ENCODE measurements at regions not wholly inside any gene's neighbourhood (a gene's known extent, or its start where the extent isn't known, plus 50 kb on each side); places are given as distances from the start of the nearest gene placed in this dataset.

DNA sequence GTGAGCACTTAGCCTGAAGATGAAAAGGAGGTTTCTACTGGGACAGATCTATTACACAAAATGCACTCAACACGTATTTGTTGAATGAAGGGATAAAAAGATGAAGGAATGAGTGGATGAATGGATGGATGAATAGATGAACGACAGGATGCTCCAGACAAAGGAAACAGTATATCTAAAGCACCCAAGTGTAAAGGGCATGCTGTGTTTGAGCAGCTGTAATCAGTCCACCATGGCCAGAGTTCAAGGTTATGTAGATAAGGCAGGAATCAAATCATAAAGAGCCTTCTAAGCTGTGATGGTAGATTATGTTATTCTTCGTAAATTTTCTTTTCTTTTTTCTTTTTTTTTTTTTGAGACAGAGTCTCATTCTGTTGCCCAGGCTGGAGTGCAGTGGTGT is 194.4 kb upstream of the FOXN2 start (continued):
- TF ChIP-seq MIER3 (CRISPR knock-in tag; IDR thresholded peaks at IDR 0.05; ENCODE audit: borderline replicate concordance) = peak; percentile 20; the same call in 1 of the 2 replicates
- TF ChIP-seq HHEX (CRISPR knock-in tag; IDR thresholded peaks at IDR 0.05) = peak; percentile 65; the same call in 1 of the 2 replicates
- peak; percentile 84 for TF ChIP-seq NR2F6 (IDR thresholded peaks at IDR 0.05)
- peak; percentile 80 for TF ChIP-seq NR2F6 (CRISPR knock-in tag; IDR thresholded peaks at IDR 0.05)
- TF ChIP-seq SATB2 (CRISPR knock-in tag; IDR thresholded peaks at IDR 0.05) = no peak
- TF ChIP-seq, protein P1, sequence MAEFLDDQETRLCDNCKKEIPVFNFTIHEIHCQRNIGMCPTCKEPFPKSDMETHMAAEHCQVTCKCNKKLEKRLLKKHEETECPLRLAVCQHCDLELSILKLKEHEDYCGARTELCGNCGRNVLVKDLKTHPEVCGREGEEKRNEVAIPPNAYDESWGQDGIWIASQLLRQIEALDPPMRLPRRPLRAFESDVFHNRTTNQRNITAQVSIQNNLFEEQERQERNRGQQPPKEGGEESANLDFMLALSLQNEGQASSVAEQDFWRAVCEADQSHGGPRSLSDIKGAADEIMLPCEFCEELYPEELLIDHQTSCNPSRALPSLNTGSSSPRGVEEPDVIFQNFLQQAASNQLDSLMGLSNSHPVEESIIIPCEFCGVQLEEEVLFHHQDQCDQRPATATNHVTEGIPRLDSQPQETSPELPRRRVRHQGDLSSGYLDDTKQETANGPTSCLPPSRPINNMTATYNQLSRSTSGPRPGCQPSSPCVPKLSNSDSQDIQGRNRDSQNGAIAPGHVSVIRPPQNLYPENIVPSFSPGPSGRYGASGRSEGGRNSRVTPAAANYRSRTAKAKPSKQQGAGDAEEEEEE (CRISPR knock-in tag; IDR thresholded peaks at IDR 0.05; ENCODE audit: borderline replicate concordance) = no peak
- TF ChIP-seq, protein P2, sequence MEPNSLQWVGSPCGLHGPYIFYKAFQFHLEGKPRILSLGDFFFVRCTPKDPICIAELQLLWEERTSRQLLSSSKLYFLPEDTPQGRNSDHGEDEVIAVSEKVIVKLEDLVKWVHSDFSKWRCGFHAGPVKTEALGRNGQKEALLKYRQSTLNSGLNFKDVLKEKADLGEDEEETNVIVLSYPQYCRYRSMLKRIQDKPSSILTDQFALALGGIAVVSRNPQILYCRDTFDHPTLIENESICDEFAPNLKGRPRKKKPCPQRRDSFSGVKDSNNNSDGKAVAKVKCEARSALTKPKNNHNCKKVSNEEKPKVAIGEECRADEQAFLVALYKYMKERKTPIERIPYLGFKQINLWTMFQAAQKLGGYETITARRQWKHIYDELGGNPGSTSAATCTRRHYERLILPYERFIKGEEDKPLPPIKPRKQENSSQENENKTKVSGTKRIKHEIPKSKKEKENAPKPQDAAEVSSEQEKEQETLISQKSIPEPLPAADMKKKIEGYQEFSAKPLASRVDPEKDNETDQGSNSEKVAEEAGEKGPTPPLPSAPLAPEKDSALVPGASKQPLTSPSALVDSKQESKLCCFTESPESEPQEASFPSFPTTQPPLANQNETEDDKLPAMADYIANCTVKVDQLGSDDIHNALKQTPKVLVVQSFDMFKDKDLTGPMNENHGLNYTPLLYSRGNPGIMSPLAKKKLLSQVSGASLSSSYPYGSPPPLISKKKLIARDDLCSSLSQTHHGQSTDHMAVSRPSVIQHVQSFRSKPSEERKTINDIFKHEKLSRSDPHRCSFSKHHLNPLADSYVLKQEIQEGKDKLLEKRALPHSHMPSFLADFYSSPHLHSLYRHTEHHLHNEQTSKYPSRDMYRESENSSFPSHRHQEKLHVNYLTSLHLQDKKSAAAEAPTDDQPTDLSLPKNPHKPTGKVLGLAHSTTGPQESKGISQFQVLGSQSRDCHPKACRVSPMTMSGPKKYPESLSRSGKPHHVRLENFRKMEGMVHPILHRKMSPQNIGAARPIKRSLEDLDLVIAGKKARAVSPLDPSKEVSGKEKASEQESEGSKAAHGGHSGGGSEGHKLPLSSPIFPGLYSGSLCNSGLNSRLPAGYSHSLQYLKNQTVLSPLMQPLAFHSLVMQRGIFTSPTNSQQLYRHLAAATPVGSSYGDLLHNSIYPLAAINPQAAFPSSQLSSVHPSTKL (CRISPR knock-in tag; IDR thresholded peaks at IDR 0.05) = peak; percentile 93
- TF ChIP-seq EZH2 (conservative IDR thresholded peaks at IDR 0.05; ENCODE audit: low read depth, low read length) = no peak
- TF ChIP-seq, protein P3, sequence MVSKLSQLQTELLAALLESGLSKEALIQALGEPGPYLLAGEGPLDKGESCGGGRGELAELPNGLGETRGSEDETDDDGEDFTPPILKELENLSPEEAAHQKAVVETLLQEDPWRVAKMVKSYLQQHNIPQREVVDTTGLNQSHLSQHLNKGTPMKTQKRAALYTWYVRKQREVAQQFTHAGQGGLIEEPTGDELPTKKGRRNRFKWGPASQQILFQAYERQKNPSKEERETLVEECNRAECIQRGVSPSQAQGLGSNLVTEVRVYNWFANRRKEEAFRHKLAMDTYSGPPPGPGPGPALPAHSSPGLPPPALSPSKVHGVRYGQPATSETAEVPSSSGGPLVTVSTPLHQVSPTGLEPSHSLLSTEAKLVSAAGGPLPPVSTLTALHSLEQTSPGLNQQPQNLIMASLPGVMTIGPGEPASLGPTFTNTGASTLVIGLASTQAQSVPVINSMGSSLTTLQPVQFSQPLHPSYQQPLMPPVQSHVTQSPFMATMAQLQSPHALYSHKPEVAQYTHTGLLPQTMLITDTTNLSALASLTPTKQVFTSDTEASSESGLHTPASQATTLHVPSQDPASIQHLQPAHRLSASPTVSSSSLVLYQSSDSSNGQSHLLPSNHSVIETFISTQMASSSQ (IDR thresholded peaks at IDR 0.05; ENCODE audit: low read depth) = 0 out of 2 replicates have a peak, but pooled peaks have one; percentile 42
- TF ChIP-seq, protein P3 (CRISPR knock-in tag; IDR thresholded peaks at IDR 0.05; ENCODE audit: borderline replicate concordance) = no peak
- 0 out of 2 replicates have a peak, but pooled peaks have one; percentile 24 for TF ChIP-seq ZNF747 (CRISPR knock-in tag; IDR thresholded peaks at IDR 0.05; ENCODE audit: borderline replicate concordance)
- peak; percentile 35; the same call in 1 of the 2 replicates for TF ChIP-seq THAP11 (CRISPR knock-in tag; IDR thresholded peaks at IDR 0.05)
- TF ChIP-seq SALL1 (CRISPR knock-in tag; IDR thresholded peaks at IDR 0.05) = peak; percentile 75; the same call in 1 of the 2 replicates
- peak; percentile 78; the same call in 1 of the 2 replicates for TF ChIP-seq ESRRA (CRISPR knock-in tag; IDR thresholded peaks at IDR 0.05; ENCODE audit: low read depth)
- peak; percentile 62; the same call in 1 of the 2 replicates for TF ChIP-seq NR2C2 (CRISPR knock-in tag; IDR thresholded peaks at IDR 0.05; ENCODE audit: borderline replicate concordance)
- TF ChIP-seq ZNF788 (CRISPR knock-in tag; IDR thresholded peaks at IDR 0.05; ENCODE audit: borderline replicate concordance) = no peak
- TF ChIP-seq KDM2A (CRISPR knock-in tag; IDR thresholded peaks at IDR 0.05; ENCODE audit: borderline replicate concordance, low read depth) = no peak
- TF ChIP-seq NR2F1 (CRISPR knock-in tag; IDR thresholded peaks at IDR 0.05) = peak; percentile 67 to 85
